ENCODE measurements at regions not wholly inside any gene's neighbourhood (a gene's known extent, or its start where the extent isn't known, plus 50 kb on each side); places are given as distances from the start of the nearest gene placed in this dataset.

- TF ChIP-seq SIN3A (IDR thresholded peaks at IDR 0.05; ENCODE audit: borderline replicate concordance, insufficient read depth, low read depth, low read length) (no peak), CTCF (IDR thresholded peaks at IDR 0.05) (no peak), POLR2AphosphoS5 (IDR thresholded peaks at IDR 0.05; ENCODE audit: low read depth, low read length) (no peak)
Measured at GRCh38 chr10:70978816-70979480, 90.6 kb upstream of the PCBD1 start.

All from Panc1 (cell line).